BLaER1 treated with 17β-estradiol and CSF1 and Interleukin-3, amounts not matched to agents 10 nM and 100 nM (cell line): ENCODE measurements at regions not wholly inside any gene's neighbourhood (a gene's known extent, or its start where the extent isn't known, plus 50 kb on each side); places are given as distances from the start of the nearest gene placed in this dataset.

Experiments
- H3K27ac ChIP-seq, 11 experiments: shearing (Covaris generic); formaldehyde crosslinking; 2 replicates each; pipeline ENCODE4 v1.8.1; 2022
- H3K27me3 ChIP-seq, 11 experiments: shearing (Covaris generic); formaldehyde crosslinking; 2 replicates each; pipeline ENCODE4 v1.8.1; 2022
- H3K36me3 ChIP-seq, 11 experiments: shearing (Covaris generic); formaldehyde crosslinking; 2 replicates each; pipeline ENCODE4 v1.8.1; 2022
- H3K4me1 ChIP-seq, 10 experiments: shearing (Covaris generic); formaldehyde crosslinking; 2 replicates each; pipeline ENCODE4 v1.8.1; 2022
- H3K4me2 ChIP-seq, 11 experiments: shearing (Covaris generic); formaldehyde crosslinking; 2 replicates each; pipeline ENCODE4 v1.8.1; 2022
- H3K4me3 ChIP-seq, 10 experiments: shearing (Covaris generic); formaldehyde crosslinking; 2 replicates each; pipeline ENCODE4 v1.8.1; 2022
- H3K9ac ChIP-seq, 11 experiments: shearing (Covaris generic); formaldehyde crosslinking; 2 replicates each; pipeline ENCODE4 v1.8.1; 2022
- H3K9me3 ChIP-seq, 11 experiments: shearing (Covaris generic); formaldehyde crosslinking; replicated peaks in 1 of 11; 2 replicates each; pipeline ENCODE4 v1.8.1; 2022
- H4K20me1 ChIP-seq, 11 experiments: shearing (Covaris generic); formaldehyde crosslinking; 2 replicates each; pipeline ENCODE4 v1.8.1; 2022
- Cebpa-rat ChIP-seq, 11 experiments: shearing (Covaris generic); IDR thresholded peaks; 2 replicates each; pipeline ENCODE4 v1.8.1; 2022

GRCh38 chr5:82809420-82810143 is 267.6 kb downstream of the TMEM167A start:
- H3K4me2 ChIP-seq: no peak overlapping the region
- H3K27me3 ChIP-seq: no peaks in the 10 kb centered on the region
- H3K27ac ChIP-seq: no peak overlapping the region
- no peak overlapping the region for H3K9ac ChIP-seq
- no peaks in the 10 kb centered on the region for H3K36me3 ChIP-seq
- H3K4me1 ChIP-seq: peaks cover 0 to 7% (median 5%) of the 10 kb centered on the region in 10 experiments; a peak in 4 of 20 replicates
- H3K4me3 ChIP-seq: no peak overlapping the region
- H3K9me3 ChIP-seq: 0 out of 22 replicates have a peak, but pooled peaks cover 0 to 5% (median 0%) of the 10 kb centered on the region in 11 experiments
- TF ChIP-seq Cebpa-rat (IDR thresholded peaks at IDR 0.05): no peak
- no peaks in the 10 kb centered on the region for H4K20me1 ChIP-seq

- no peak for TF ChIP-seq Cebpa-rat (IDR thresholded peaks at IDR 0.05)
- Histone ChIP-seq H4K20me1 (no peaks in the 10 kb centered on the region), H3K4me1 (peaks cover 0 to 7% (median 2%) of the 10 kb centered on the region in 10 experiments; a peak in 4 of 20 replicates), H3K27me3 (no peaks in the 10 kb centered on the region), H3K4me3 (no peak overlapping the region), H3K9ac (no peak overlapping the region), H3K4me2 (no peak overlapping the region), H3K27ac (no peak overlapping the region), H3K9me3 (0 out of 22 replicates have a peak, but pooled peaks cover 0 to 5% (median 0%) of the 10 kb centered on the region in 11 experiments), H3K36me3 (no peaks in the 10 kb centered on the region)
Measured at GRCh38 chr5:82808960-82809359, 268.2 kb downstream of the TMEM167A start.

GRCh38 chr5:82807021-82807420 is 270.2 kb downstream of the TMEM167A start:
- Histone ChIP-seq H3K4me3 (no peak overlapping the region), H3K4me1 (peaks cover 0 to under 1% (median 0%) of the 10 kb centered on the region in 10 experiments; a peak in 1 of 20 replicates), H3K27me3 (no peaks in the 10 kb centered on the region), H4K20me1 (no peaks in the 10 kb centered on the region), H3K36me3 (no peaks in the 10 kb centered on the region), H3K4me2 (no peak overlapping the region), H3K9me3 (0 out of 22 replicates have a peak, but pooled peaks cover 0 to 5% (median 0%) of the 10 kb centered on the region in 11 experiments), H3K9ac (no peak overlapping the region), H3K27ac (no peak overlapping the region)
- no peak for TF ChIP-seq Cebpa-rat (IDR thresholded peaks at IDR 0.05)

GRCh38 chr5:82806513-82806912 is 270.7 kb downstream of the TMEM167A start:
- Histone ChIP-seq H3K27ac (no peak overlapping the region), H3K4me2 (no peak overlapping the region), H3K27me3 (no peaks in the 10 kb centered on the region), H3K4me1 (no peaks in the 10 kb centered on the region), H3K36me3 (no peaks in the 10 kb centered on the region), H3K4me3 (no peak overlapping the region), H4K20me1 (no peaks in the 10 kb centered on the region), H3K9me3 (0 out of 22 replicates have a peak, but pooled peaks cover 0 to 5% (median 0%) of the 10 kb centered on the region in 11 experiments), H3K9ac (no peak overlapping the region)
- no peak for TF ChIP-seq Cebpa-rat (IDR thresholded peaks at IDR 0.05)

- Histone ChIP-seq H3K9me3 (0 out of 22 replicates have a peak, but pooled peaks cover 0 to 3% (median 0%) of the 10 kb centered on the region in 11 experiments), H3K4me2 (no peak overlapping the region), H3K27me3 (no peaks in the 10 kb centered on the region), H3K4me3 (no peak overlapping the region), H3K27ac (no peak overlapping the region), H3K36me3 (no peaks in the 10 kb centered on the region), H3K9ac (no peak overlapping the region), H4K20me1 (no peaks in the 10 kb centered on the region), H3K4me1 (no peaks in the 10 kb centered on the region)
- TF ChIP-seq Cebpa-rat (IDR thresholded peaks at IDR 0.05): no peak
Measured at GRCh38 chr5:82804155-82804690, 273.0 kb downstream of the TMEM167A start.

- Histone ChIP-seq H3K4me2 (no peak overlapping the region), H4K20me1 (no peaks in the 10 kb centered on the region), H3K9me3 (no peaks in the 10 kb centered on the region), H3K27ac (no peak overlapping the region), H3K4me1 (no peaks in the 10 kb centered on the region), H3K9ac (no peak overlapping the region), H3K36me3 (no peaks in the 10 kb centered on the region), H3K27me3 (no peaks in the 10 kb centered on the region), H3K4me3 (no peak overlapping the region)
- TF ChIP-seq Cebpa-rat (IDR thresholded peaks at IDR 0.05): no peak
Measured at GRCh38 chr5:82802954-82803353, 274.2 kb downstream of the TMEM167A start.

GRCh38 chr5:82800826-82801225 is 276.4 kb downstream of the TMEM167A start:
- Histone ChIP-seq H3K4me2 (no peak overlapping the region), H3K4me3 (no peak overlapping the region), H3K9me3 (no peaks in the 10 kb centered on the region), H3K36me3 (no peaks in the 10 kb centered on the region), H3K27me3 (no peaks in the 10 kb centered on the region), H3K27ac (no peak overlapping the region), H3K9ac (no peak overlapping the region), H4K20me1 (no peaks in the 10 kb centered on the region), H3K4me1 (no peaks in the 10 kb centered on the region)
- no peak for TF ChIP-seq Cebpa-rat (IDR thresholded peaks at IDR 0.05)

GRCh38 chr5:82799361-82800077 is 277.7 kb downstream of the TMEM167A start:
- Histone ChIP-seq H3K4me3 (no peak overlapping the region), H3K4me2 (no peak overlapping the region), H3K9me3 (no peaks in the 10 kb centered on the region), H3K9ac (no peak overlapping the region), H3K27me3 (no peaks in the 10 kb centered on the region), H3K36me3 (no peaks in the 10 kb centered on the region), H3K27ac (no peak overlapping the region), H4K20me1 (no peaks in the 10 kb centered on the region), H3K4me1 (no peaks in the 10 kb centered on the region)
- TF ChIP-seq Cebpa-rat (IDR thresholded peaks at IDR 0.05): no peak

- H3K4me3 ChIP-seq: no peak overlapping the region
- no peaks in the 10 kb centered on the region for H4K20me1 ChIP-seq
- no peak overlapping the region for H3K4me2 ChIP-seq
- no peaks in the 10 kb centered on the region for H3K27me3 ChIP-seq
- H3K36me3 ChIP-seq: no peaks in the 10 kb centered on the region
- no peak for TF ChIP-seq Cebpa-rat (IDR thresholded peaks at IDR 0.05)
- no peak overlapping the region for H3K27ac ChIP-seq
- 0 out of 22 replicates have a peak, but pooled peaks cover 0 to 4% (median 0%) of the 10 kb centered on the region in 11 experiments for H3K9me3 ChIP-seq
- no peaks in the 10 kb centered on the region for H3K4me1 ChIP-seq
- no peak overlapping the region for H3K9ac ChIP-seq
Measured at GRCh38 chr5:82798676-82799075, 278.5 kb downstream of the TMEM167A start.
